ENCODE measurements at regions not wholly inside any gene's neighbourhood (a gene's known extent, or its start where the extent isn't known, plus 50 kb on each side); places are given as distances from the start of the nearest gene placed in this dataset.

DNA sequence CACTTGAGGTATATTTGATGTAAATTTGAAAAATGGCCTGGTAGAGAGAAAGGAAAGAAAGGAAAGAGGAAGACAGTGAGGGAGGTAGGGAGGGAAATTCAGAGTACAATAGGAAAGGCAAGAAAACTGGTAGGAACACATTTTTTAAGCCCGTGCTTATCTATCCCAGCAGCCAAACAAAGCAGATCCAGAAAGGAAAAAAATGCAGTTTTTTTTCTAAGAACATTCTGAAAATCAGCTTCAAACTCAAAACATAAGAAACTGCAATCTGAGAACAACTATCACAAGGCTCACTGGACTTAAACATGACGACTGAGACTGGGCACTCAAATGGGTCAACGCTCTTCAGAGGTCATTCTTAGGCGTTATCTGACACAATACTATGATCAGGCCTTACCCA lies 408.3 kb upstream of the DDI1 start:
- DNase-seq = no peak

GRCh38 chr11:103631841-103632240 lies 404.6 kb upstream of the DDI1 start:
- no peak for DNase-seq

DNA sequence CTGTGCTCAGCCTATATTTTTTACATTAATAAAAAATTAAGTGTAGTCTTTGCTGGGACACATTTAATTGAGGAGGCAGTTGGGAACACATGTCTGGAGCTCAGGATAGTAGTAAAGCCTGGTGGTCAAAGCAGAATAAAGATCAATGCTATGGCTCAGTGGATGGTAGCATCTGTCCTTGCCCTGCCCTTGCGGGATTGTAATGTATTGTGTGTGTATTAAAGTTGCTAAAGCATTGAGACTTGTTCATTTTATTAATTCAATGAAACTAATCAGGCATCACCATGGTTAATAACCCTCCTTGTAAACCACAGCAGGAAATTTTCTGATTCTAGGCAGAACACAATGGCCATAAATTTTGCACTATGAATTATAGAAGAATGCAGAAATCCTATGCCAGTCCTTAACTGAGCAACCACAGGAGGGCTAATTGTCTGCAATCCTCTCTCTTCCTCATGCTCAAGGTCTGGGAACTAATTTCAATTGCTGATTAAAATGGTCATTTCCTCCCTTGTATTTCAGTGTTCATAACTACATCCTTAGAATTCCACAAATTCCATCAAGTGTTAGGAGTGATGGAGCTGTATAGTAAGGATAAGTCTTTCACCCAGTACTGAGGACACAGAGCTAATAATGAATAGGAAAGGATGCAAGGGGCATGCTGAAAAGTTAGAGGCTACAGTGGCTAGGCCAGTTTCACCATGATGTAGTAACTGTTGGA lies 403.2 kb upstream of the DDI1 start:
- DNase-seq = no peak

GRCh38 chr11:103633819-103634590 lies 402.4 kb upstream of the DDI1 start:
- no peak for DNase-seq

GRCh38 chr11:103636232-103636631 lies 400.2 kb upstream of the DDI1 start:
- DNase-seq = no peak

GRCh38 chr11:103637295-103637694 lies 399.1 kb upstream of the DDI1 start:
- DNase-seq = no peak

- DNase-seq = no peak
Observed at GRCh38 chr11:103637831-103638230, 398.6 kb upstream of the DDI1 start.

- no peak for DNase-seq
Observed at GRCh38 chr11:103644676-103645075, 391.8 kb upstream of the DDI1 start.

DNA sequence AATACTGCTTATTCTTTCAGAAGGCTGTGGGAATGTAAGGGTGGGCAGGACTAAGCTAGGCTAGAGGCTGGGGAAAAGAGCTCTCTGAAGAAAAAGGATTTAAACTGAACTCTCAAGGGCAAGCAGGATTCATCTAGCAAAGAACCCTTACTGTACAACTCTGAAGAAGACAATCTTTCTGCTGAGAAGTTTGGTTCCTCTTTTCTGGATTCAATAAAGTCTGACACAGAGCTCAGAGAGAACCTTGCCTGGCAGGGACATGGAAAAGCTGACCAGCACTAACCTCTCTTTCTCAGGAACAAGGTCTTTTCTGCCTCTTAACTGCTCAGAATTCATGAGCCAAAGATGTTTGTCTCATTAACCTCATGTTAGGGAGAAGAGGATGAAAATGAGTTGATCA lies 388.4 kb upstream of the DDI1 start:
- DNase-seq = no peak

DNA sequence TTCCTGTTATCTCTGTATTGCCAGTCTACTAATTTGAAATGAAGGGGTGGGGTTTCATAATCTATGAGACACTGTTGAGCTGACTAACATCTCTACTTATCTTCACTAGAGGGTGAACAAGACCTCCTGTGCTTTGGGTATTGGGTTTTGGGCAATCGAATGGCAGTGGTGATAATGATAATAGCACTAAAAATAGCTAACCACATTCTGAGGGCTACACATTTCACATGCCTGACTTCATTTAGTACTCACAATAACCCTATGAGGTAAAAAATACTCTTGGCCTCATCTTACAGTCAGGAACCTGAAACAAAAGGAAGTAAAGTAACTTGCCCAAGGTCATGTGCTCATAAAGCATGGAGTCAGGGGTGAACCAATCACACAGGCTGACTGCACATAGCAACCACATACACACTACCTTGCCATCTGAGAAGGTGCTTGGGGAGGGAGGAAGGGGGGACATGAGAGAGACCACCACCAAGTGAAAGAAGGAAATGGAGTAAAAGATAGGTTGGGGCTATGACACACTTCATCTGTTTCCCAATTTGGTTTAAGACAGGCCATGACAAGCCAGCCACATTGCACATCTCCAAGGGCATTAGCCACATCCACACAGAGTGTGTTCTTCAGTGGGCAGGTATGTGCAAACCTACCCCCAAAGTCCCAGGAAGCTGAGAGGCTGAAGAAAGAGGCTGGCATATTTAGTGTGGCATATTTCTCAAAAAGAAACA lies 387.6 kb upstream of the DDI1 start:
- DNase-seq = no peak

- no peak for DNase-seq
Observed at GRCh38 chr11:103649401-103649895, 387.0 kb upstream of the DDI1 start.

GRCh38 chr11:103650330-103650729 lies 386.1 kb upstream of the DDI1 start:
- DNase-seq = no peak

GRCh38 chr11:103651341-103651998 lies 385.0 kb upstream of the DDI1 start:
- DNase-seq = no peak

DNA sequence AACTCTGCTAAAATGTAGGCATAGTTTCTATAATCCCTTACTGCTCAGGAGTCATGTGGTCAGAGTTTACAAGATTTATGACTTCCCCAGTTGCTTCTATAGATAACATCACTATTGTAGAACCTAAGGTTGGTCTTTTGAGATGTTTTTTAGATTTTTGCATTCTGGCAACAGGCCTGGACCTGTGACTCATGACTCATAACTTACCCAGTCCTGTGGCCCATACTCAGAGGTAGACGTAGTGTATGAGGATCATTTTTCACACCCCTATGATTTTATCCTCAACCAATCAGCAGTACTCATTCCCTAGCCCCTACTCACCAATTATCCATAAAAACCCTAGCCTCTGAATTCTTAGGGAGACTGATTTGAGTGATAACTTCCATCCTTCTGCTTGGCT lies 384.4 kb upstream of the DDI1 start:
- no peak for DNase-seq

GRCh38 chr11:103656382-103656781 lies 380.1 kb upstream of the DDI1 start:
- DNase-seq = no peak

DNA sequence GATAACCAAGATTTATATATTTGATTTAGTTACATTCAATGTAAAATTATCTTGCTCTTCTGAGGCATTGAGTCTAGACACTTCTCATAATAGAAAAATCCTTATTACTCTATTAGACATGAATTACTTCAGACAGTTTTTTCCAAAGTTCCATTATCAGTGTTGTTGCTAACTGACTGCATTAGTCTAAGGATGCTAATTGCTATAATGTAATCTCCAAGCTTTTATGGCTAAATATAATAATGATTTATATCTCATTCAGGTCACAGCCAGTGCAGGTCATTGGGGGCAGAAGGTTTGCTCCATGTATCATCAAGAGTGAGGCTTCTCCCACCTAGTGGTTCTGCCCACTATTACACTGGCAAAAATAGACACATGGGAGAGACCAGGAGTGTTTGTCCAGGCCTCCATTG lies 377.2 kb upstream of the DDI1 start:
- DNase-seq = no peak

- no peak for DNase-seq
Observed at GRCh38 chr11:103659743-103660142, 376.7 kb upstream of the DDI1 start.

DNA sequence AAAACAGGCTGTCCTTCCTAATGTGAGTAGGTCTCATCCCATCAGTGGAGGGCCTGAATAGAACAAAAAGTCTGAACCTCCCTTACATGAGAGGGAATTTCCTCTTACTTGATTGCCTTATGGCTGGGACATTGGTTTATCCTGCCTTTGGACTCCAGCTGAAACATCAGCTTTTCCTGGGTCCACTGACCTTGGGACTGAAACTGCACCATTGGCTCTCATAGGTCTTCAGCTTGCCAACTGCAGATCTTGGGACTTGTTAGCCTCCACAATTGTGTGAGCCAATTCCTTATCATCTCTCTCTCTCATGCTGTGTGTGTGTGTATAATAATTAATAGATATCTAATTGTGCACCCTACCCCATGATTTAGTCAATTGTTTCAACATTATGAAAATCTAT lies 375.3 kb upstream of the DDI1 start:
- DNase-seq = no peak

- no peak for DNase-seq
Observed at GRCh38 chr11:103661991-103662390, 374.4 kb upstream of the DDI1 start.

- DNase-seq = peak; percentile 1
Observed at GRCh38 chr11:103662880-103663279, 373.6 kb upstream of the DDI1 start.

DNA sequence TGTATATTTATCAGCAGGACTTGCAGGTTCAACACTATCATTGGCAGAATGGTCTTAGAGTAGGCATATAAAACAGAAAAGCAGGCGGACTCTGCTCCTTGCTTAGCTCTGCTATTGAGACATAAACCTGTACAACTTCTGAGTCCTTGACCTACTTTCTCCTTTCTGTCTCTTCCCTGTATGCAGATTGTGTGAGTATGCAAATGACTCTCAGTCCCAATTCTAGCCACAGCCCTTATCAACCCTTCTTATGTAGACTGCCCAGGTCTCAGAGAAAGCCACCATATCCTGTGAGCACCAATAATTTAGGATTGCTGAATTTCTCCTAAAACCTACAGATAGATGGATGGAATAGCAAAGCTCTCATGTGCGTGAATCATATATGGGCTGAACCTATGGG lies 367.6 kb upstream of the DDI1 start:
- no peak for DNase-seq

DNA sequence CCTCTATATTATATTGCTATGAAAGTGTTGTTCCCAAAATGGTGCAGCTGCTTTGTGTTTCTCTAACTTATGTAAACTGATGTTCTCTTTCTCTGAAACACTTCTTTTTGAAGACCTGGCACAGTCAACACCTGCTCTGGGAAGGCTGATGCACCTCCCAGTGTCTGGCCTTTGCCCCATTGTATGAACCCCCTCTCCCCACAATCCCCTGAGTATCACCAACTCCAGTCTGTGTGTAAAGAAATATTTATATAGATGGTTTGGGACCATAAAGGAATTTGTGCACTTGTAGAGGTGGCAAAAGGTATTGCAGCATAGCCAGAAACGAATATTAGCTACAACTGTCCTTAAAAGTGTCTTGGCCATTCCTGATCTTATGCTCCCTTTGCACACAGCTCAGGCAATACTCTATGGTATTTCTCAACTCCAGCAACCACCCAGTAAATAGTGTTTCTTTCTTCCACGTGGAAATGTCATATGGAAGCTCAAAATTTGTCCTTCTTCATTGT lies 365.2 kb upstream of the DDI1 start:
- DNase-seq = no peak

- DNase-seq = no peak
Observed at GRCh38 chr11:103673773-103674172, 362.7 kb upstream of the DDI1 start.

Measured in CD4-positive, alpha-beta T cell treated with Interleukin-10 for 1 hour (primary cell).